ENCODE measurements at regions not wholly inside any gene's neighbourhood (a gene's known extent, or its start where the extent isn't known, plus 50 kb on each side); places are given as distances from the start of the nearest gene placed in this dataset.
"Not testable (repeated sequence)": the region's sequence is repeated elsewhere in the genome, so short reads cannot be mapped to it uniquely, and the experiment has no call there.

GRCh38 chr4:85165808-85166207 lies 199.3 kb upstream of the WDFY3 start:
- DNase-seq (ENCODE audit: low spot score), result no peak

- no peak for DNase-seq (ENCODE audit: low spot score)
These were observed 199.8 kb upstream of the WDFY3 start for GRCh38 chr4:85166318-85166717.

- DNase-seq (ENCODE audit: low spot score), result no peak
These were observed 201.8 kb upstream of the WDFY3 start for GRCh38 chr4:85168234-85168834.

- no peak for DNase-seq (ENCODE audit: low spot score)
These were observed 203.8 kb upstream of the WDFY3 start for GRCh38 chr4:85170241-85170640.

GRCh38 chr4:85175190-85175589 lies 208.7 kb upstream of the WDFY3 start:
- DNase-seq (ENCODE audit: low spot score), result no peak

- no peak for DNase-seq (ENCODE audit: low spot score)
These were observed 210.6 kb upstream of the WDFY3 start for GRCh38 chr4:85177092-85177491.

GRCh38 chr4:85177679-85178078 lies 211.2 kb upstream of the WDFY3 start:
- no peak for DNase-seq (ENCODE audit: low spot score)

GRCh38 chr4:85180533-85180932 lies 214.0 kb upstream of the WDFY3 start:
- no peak for DNase-seq (ENCODE audit: low spot score)

- DNase-seq (ENCODE audit: low spot score), result no peak
These were observed 220.6 kb upstream of the WDFY3 start for GRCh38 chr4:85187106-85187505.

- not testable (repeated sequence) for DNase-seq (ENCODE audit: low spot score)
These were observed 229.5 kb upstream of the WDFY3 start for GRCh38 chr4:85196015-85196414.

- peak; percentile 48 for DNase-seq (ENCODE audit: low spot score)
These were observed 233.6 kb upstream of the WDFY3 start for GRCh38 chr4:85200106-85200505.

- peak; percentile 17 for DNase-seq (ENCODE audit: low spot score)
These were observed 242.7 kb upstream of the WDFY3 start for GRCh38 chr4:85209161-85209560.

GRCh38 chr4:85210353-85210752 lies 243.9 kb upstream of the WDFY3 start:
- DNase-seq (ENCODE audit: low spot score), result peak; percentile 84

- not testable (repeated sequence) for DNase-seq (ENCODE audit: low spot score)
These were observed 250.1 kb upstream of the WDFY3 start for GRCh38 chr4:85216571-85216970.

GRCh38 chr4:85218756-85219155 lies 252.3 kb upstream of the WDFY3 start:
- DNase-seq (ENCODE audit: low spot score), result no peak

GRCh38 chr4:85221606-85222005 lies 253.3 kb upstream of the ARHGAP24 start:
- no peak for DNase-seq (ENCODE audit: low spot score)

- no peak for DNase-seq (ENCODE audit: low spot score)
These were observed 252.4 kb upstream of the ARHGAP24 start for GRCh38 chr4:85222561-85222960.

- no peak for DNase-seq (ENCODE audit: low spot score)
These were observed 246.7 kb upstream of the ARHGAP24 start for GRCh38 chr4:85228264-85228663.

GRCh38 chr4:85233516-85233915 lies 241.4 kb upstream of the ARHGAP24 start:
- no peak for DNase-seq (ENCODE audit: low spot score)

GRCh38 chr4:85243857-85244256 lies 231.1 kb upstream of the ARHGAP24 start:
- DNase-seq (ENCODE audit: low spot score), result no peak

GRCh38 chr4:85244638-85245037 lies 230.3 kb upstream of the ARHGAP24 start:
- no peak for DNase-seq (ENCODE audit: low spot score)

- no peak for DNase-seq (ENCODE audit: low spot score)
These were observed 228.9 kb upstream of the ARHGAP24 start for GRCh38 chr4:85246055-85246454.

- no peak for DNase-seq (ENCODE audit: low spot score)
These were observed 224.1 kb upstream of the ARHGAP24 start for GRCh38 chr4:85250852-85251251.

GRCh38 chr4:85257817-85258370 lies 217.1 kb upstream of the ARHGAP24 start:
- DNase-seq (ENCODE audit: low spot score), result no peak

Measured in kidney tubule cell (primary cell).